ENCODE measurements at regions not wholly inside any gene's neighbourhood (a gene's known extent, or its start where the extent isn't known, plus 50 kb on each side); places are given as distances from the start of the nearest gene placed in this dataset.

DNA sequence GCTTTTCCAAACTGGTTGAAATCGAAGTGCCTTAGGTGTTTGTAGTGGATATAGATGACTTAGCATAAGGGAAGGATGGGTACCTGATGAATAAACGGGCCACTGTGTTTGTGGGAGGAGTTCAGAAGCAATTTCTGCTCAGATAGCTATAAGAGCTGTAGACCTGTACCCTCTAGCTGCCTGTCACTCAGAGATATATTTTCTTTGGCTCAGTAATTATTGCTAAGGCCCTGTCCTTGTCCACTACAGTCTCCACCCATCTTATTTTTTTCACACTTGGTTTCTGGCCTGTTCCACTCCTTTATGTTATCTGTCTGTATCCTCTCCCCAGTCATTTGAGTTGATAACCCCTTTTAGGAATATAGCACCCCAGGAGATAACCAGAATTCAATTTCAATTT is 74.8 kb upstream of the RMST start:
- TF ChIP-seq FOXP2 (optimal IDR thresholded peaks at IDR 0.05; ENCODE audit: control extremely low read depth, extremely low read length, insufficient read depth) (no peak), POLR2AphosphoS5 (IDR thresholded peaks at IDR 0.05; ENCODE audit: borderline replicate concordance, low read depth, low read length) (no peak), EZH2 (IDR thresholded peaks at IDR 0.05) (no peak)
- no peaks in the 10 kb centered on the region for H3K9me3 ChIP-seq (ENCODE audit: low read depth, low read length)
- no peak overlapping the region for H3K4me3 ChIP-seq
- no peaks in the 10 kb centered on the region for H3K36me3 ChIP-seq (ENCODE audit: insufficient read depth, low read length)
- no peak for DNase-seq (ENCODE audit: low read depth, low spot score)
- no peak overlapping the region for H3K27ac ChIP-seq
- no peak overlapping the region for H3K9ac ChIP-seq (ENCODE audit: insufficient read length)

DNA sequence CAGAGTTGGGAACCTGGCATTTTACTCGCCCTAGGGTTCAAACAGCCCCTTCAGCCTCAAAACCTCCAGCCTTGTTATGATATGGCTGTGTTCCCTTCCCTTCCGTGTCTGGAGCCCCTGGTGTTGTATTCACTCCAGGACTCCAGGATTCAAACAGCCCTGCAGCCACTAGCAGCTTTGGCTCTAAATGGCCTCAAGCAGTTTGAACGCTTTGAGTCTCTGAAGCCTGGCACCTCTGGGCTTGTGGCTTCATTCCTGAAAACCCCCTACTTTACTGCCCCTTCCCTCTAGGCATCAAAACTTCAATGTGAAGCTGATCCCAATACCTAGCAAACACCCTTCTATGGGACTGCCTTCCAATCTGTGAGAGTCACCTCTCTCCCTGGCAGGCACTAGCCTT is 67.9 kb upstream of the RMST start:
- Histone ChIP-seq H3K9me3 (ENCODE audit: low read depth, low read length) (no peaks in the 10 kb centered on the region), H3K27ac (no peak overlapping the region), H3K9ac (ENCODE audit: insufficient read length) (no peak overlapping the region), H3K4me3 (no peak overlapping the region), H3K36me3 (ENCODE audit: insufficient read depth, low read length) (no peaks in the 10 kb centered on the region)
- DNase-seq (ENCODE audit: low read depth, low spot score), result no peak
- TF ChIP-seq EZH2 (IDR thresholded peaks at IDR 0.05) (no peak), POLR2AphosphoS5 (IDR thresholded peaks at IDR 0.05; ENCODE audit: borderline replicate concordance, low read depth, low read length) (no peak), FOXP2 (optimal IDR thresholded peaks at IDR 0.05; ENCODE audit: control extremely low read depth, extremely low read length, insufficient read depth) (no peak)

DNA sequence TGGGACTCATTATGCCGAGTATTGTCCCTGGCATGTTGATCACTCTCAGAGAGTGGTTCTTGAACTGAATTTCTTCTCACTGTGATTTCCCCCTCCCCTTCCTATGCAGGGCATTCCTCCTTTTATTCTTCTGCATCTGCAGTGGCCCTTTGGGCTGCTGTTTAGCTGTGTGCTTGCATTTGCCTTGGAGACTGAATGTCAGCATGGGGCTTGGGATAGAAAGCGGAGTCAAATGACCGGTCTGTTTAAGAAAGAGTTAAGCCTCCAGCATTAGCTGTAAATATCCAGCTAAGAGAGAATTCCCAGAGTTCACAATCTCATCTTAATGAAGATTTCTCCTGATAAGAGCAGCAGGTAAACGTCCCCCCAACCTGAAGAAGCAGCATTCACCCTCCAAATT is 65.6 kb upstream of the RMST start:
- no peak overlapping the region for H3K27ac ChIP-seq
- TF ChIP-seq EZH2 (IDR thresholded peaks at IDR 0.05) (no peak), POLR2AphosphoS5 (IDR thresholded peaks at IDR 0.05; ENCODE audit: borderline replicate concordance, low read depth, low read length) (no peak), FOXP2 (optimal IDR thresholded peaks at IDR 0.05; ENCODE audit: control extremely low read depth, extremely low read length, insufficient read depth) (no peak)
- H3K4me3 ChIP-seq, result no peak overlapping the region
- no peak for DNase-seq (ENCODE audit: low read depth, low spot score)
- no peaks in the 10 kb centered on the region for H3K9me3 ChIP-seq (ENCODE audit: low read depth, low read length)
- H3K9ac ChIP-seq (ENCODE audit: insufficient read length), result no peak overlapping the region
- H3K36me3 ChIP-seq (ENCODE audit: insufficient read depth, low read length), result no peaks in the 10 kb centered on the region

DNA sequence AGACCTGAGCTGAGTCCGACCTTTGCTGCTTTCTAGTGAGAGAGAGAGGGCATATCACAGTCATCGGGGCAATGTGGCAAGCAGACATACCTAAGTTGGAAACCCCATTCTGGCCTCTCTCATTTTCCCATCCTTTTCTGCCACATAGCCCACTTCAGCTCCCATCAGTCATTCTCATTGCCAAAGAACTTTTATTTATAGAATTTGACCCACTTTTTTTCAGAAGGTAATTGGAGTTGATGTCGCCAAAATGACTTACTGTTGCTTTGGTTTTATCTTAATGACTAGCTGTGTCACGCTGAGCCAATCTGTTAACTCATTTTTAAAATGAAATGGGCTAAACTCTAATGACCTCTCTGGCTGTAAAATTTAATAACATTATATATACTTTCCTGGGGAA is 63.9 kb upstream of the RMST start:
- no peak for DNase-seq (ENCODE audit: low read depth, low spot score)
- H3K27ac ChIP-seq, result no peak overlapping the region
- H3K36me3 ChIP-seq (ENCODE audit: insufficient read depth, low read length), result no peaks in the 10 kb centered on the region
- no peak overlapping the region for H3K9ac ChIP-seq (ENCODE audit: insufficient read length)
- no peak for TF ChIP-seq POLR2AphosphoS5 (IDR thresholded peaks at IDR 0.05; ENCODE audit: borderline replicate concordance, low read depth, low read length)
- TF ChIP-seq EZH2 (IDR thresholded peaks at IDR 0.05), result no peak
- no peak for TF ChIP-seq FOXP2 (optimal IDR thresholded peaks at IDR 0.05; ENCODE audit: control extremely low read depth, extremely low read length, insufficient read depth)
- no peak overlapping the region for H3K4me3 ChIP-seq
- H3K9me3 ChIP-seq (ENCODE audit: low read depth, low read length), result no peaks in the 10 kb centered on the region

DNA sequence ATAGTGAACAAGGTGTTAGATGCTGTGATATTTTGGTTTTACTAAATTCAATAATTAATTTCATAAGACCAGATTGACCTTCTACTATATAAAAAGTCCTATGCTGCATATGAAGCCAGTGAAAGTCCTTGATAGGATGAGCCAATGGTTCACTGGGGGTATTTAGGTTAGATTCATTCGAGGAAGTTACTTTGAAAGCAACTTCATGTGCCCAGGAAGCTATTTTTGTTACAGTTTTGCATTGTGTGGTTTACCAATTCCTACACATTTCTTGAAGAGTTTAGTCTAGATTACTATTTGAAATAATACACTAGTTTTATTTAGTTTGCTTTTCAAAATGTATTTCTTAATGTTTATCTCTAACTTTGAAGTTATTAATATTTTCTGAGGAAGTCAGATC is 58.5 kb upstream of the RMST start:
- no peak for DNase-seq (ENCODE audit: low read depth, low spot score)
- H3K36me3 ChIP-seq (ENCODE audit: insufficient read depth, low read length), result no peaks in the 10 kb centered on the region
- no peak for TF ChIP-seq POLR2AphosphoS5 (IDR thresholded peaks at IDR 0.05; ENCODE audit: borderline replicate concordance, low read depth, low read length)
- no peak for TF ChIP-seq EZH2 (IDR thresholded peaks at IDR 0.05)
- TF ChIP-seq FOXP2 (optimal IDR thresholded peaks at IDR 0.05; ENCODE audit: control extremely low read depth, extremely low read length, insufficient read depth), result no peak
- H3K4me3 ChIP-seq, result no peak overlapping the region
- no peak overlapping the region for H3K27ac ChIP-seq
- H3K9ac ChIP-seq (ENCODE audit: insufficient read length), result no peak overlapping the region
- no peaks in the 10 kb centered on the region for H3K9me3 ChIP-seq (ENCODE audit: low read depth, low read length)

DNA sequence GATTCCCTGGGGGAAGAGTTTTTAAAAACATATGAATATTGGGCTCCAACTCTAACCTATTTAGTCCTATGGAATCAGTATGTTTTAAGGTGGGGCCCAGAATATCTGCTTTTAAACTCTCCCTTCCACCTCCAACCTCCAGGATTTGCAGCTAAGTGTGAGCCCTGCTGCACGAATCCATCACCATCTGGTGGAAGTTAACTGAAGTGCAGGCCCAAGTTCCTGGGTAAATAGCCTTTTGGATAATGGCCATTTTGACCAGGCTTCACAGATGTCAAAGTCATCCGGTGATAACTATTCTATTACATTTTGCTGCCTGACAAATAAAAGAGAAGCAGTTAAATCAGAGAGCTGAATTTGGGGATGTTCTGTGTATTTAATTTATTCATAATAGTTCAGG is 58.1 kb upstream of the RMST start:
- H3K27ac ChIP-seq, result no peak overlapping the region
- no peaks in the 10 kb centered on the region for H3K36me3 ChIP-seq (ENCODE audit: insufficient read depth, low read length)
- H3K9me3 ChIP-seq (ENCODE audit: low read depth, low read length), result no peaks in the 10 kb centered on the region
- TF ChIP-seq POLR2AphosphoS5 (IDR thresholded peaks at IDR 0.05; ENCODE audit: borderline replicate concordance, low read depth, low read length), result no peak
- TF ChIP-seq EZH2 (IDR thresholded peaks at IDR 0.05), result no peak
- no peak for TF ChIP-seq FOXP2 (optimal IDR thresholded peaks at IDR 0.05; ENCODE audit: control extremely low read depth, extremely low read length, insufficient read depth)
- no peak overlapping the region for H3K9ac ChIP-seq (ENCODE audit: insufficient read length)
- DNase-seq (ENCODE audit: low read depth, low spot score), result no peak
- no peak overlapping the region for H3K4me3 ChIP-seq

DNA sequence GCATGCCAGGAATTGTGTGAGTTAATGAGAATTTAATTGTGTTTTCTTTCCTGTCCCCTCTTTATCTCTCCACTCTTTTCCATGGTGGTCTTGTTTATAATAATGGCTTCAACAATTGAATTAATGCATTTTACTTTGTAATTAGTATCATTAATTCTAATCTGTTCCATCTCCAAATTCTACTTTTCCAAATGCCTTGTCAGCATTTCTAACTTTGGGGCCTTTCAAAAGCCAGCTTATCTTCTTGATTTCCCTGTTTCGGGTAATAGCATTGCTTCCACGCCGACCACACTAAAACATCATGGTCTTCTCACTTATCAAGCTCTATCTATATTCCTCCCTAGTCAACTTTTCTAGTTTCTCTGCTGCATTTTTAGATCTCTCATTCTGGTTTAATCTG is 54.2 kb upstream of the RMST start:
- H3K36me3 ChIP-seq (ENCODE audit: insufficient read depth, low read length), result no peaks in the 10 kb centered on the region
- TF ChIP-seq FOXP2 (optimal IDR thresholded peaks at IDR 0.05; ENCODE audit: control extremely low read depth, extremely low read length, insufficient read depth), result no peak
- TF ChIP-seq POLR2AphosphoS5 (IDR thresholded peaks at IDR 0.05; ENCODE audit: borderline replicate concordance, low read depth, low read length), result no peak
- TF ChIP-seq EZH2 (IDR thresholded peaks at IDR 0.05), result no peak
- H3K9ac ChIP-seq (ENCODE audit: insufficient read length), result no peak overlapping the region
- H3K9me3 ChIP-seq (ENCODE audit: low read depth, low read length), result no peaks in the 10 kb centered on the region
- no peak for DNase-seq (ENCODE audit: low read depth, low spot score)
- no peak overlapping the region for H3K4me3 ChIP-seq
- H3K27ac ChIP-seq, result no peak overlapping the region

DNA sequence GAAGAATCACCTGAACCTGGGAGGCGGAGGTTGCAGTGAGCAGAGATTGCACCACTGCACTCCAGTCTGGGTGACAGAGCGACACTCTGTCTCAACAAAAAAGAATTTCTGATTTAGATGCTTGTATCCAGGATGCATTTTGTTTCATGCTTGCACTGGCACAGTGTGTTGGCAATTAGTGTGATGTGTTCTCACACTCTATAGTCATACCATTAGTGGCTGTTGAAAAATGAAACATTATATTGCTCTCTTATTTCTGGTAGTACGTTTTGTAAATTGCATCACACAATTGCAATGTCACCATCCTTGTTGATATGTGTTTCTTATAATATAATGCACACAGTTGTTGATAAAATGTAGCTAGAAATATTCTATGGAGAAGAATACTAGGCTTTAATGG is 51.3 kb upstream of the RMST start:
- Histone ChIP-seq H3K9ac (ENCODE audit: insufficient read length) (no peak overlapping the region), H3K9me3 (ENCODE audit: low read depth, low read length) (no peaks in the 10 kb centered on the region), H3K27ac (no peak overlapping the region), H3K4me3 (no peak overlapping the region), H3K36me3 (ENCODE audit: insufficient read depth, low read length) (no peaks in the 10 kb centered on the region)
- TF ChIP-seq FOXP2 (optimal IDR thresholded peaks at IDR 0.05; ENCODE audit: control extremely low read depth, extremely low read length, insufficient read depth), result no peak
- DNase-seq (ENCODE audit: low read depth, low spot score), result no peak

Data from SK-N-MC (cell line).